ENCODE measurements at regions not wholly inside any gene's neighbourhood (a gene's known extent, or its start where the extent isn't known, plus 50 kb on each side); places are given as distances from the start of the nearest gene placed in this dataset.

DNA sequence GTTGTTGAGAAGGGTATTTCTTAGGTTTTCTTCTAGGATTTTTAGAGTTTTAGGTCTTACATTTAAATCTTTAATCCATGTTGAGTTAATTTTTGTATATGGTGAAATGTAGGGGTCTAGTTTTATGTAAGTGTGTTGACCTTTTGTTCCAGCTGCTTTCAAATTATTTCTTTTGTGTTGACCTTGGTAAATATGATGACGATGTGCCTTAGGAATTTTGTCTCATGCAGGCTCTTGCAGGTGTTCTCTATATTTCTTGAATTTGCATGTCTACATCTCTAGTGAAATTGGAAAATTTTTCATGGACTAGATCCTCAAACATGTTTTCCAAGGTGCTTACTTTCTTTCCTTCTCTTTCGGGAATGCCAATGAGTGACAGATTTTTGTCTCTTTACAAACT lies 1609.3 kb upstream of the ZEB2 start:
- no peak for TF ChIP-seq POLR2A (IDR thresholded peaks at IDR 0.05)
- TF ChIP-seq, protein P1, sequence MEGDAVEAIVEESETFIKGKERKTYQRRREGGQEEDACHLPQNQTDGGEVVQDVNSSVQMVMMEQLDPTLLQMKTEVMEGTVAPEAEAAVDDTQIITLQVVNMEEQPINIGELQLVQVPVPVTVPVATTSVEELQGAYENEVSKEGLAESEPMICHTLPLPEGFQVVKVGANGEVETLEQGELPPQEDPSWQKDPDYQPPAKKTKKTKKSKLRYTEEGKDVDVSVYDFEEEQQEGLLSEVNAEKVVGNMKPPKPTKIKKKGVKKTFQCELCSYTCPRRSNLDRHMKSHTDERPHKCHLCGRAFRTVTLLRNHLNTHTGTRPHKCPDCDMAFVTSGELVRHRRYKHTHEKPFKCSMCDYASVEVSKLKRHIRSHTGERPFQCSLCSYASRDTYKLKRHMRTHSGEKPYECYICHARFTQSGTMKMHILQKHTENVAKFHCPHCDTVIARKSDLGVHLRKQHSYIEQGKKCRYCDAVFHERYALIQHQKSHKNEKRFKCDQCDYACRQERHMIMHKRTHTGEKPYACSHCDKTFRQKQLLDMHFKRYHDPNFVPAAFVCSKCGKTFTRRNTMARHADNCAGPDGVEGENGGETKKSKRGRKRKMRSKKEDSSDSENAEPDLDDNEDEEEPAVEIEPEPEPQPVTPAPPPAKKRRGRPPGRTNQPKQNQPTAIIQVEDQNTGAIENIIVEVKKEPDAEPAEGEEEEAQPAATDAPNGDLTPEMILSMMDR (IDR thresholded peaks at IDR 0.05) = no peak
